Prostate gland (tissue), 2 donors: ENCODE measurements at regions not wholly inside any gene's neighbourhood (a gene's known extent, or its start where the extent isn't known, plus 50 kb on each side); places are given as distances from the start of the nearest gene placed in this dataset.

Experiments used
- POLR2A ChIP-seq: fragments of 450-650 bp; IDR thresholded peaks from one replicate; pipeline ENCODE4 v1.6.1; 2016; ENCODE audit warnings: antibody characterized with exemption, mild to moderate bottlenecking
- POLR2AphosphoS5 ChIP-seq: sonication (generic); formaldehyde crosslinking; IDR thresholded peaks from one replicate; pipeline ENCODE4 v1.6.1; 2017; ENCODE audit warnings: antibody characterized with exemption
- TF ChIP-seq, protein P1 (sequence below), 4 experiments: fragments of 200-600 bp in 2 of 4; fragments of 450-650 bp in 2 of 4; sonication (generic) in 2 of 4; IDR thresholded peaks; 1 replicate in 3 of 4; 2 replicates in 1 of 4; pipeline ENCODE4 v1.5.1; 2016 to 2019; ENCODE audit warnings: antibody characterized with exemption in 4 of 4, mild to moderate bottlenecking in 2 of 4, moderate library complexity in 2 of 4

- TF ChIP-seq, protein P1, sequence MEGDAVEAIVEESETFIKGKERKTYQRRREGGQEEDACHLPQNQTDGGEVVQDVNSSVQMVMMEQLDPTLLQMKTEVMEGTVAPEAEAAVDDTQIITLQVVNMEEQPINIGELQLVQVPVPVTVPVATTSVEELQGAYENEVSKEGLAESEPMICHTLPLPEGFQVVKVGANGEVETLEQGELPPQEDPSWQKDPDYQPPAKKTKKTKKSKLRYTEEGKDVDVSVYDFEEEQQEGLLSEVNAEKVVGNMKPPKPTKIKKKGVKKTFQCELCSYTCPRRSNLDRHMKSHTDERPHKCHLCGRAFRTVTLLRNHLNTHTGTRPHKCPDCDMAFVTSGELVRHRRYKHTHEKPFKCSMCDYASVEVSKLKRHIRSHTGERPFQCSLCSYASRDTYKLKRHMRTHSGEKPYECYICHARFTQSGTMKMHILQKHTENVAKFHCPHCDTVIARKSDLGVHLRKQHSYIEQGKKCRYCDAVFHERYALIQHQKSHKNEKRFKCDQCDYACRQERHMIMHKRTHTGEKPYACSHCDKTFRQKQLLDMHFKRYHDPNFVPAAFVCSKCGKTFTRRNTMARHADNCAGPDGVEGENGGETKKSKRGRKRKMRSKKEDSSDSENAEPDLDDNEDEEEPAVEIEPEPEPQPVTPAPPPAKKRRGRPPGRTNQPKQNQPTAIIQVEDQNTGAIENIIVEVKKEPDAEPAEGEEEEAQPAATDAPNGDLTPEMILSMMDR (IDR thresholded peaks at IDR 0.05): no peak
- TF ChIP-seq POLR2A: no peak
- TF ChIP-seq POLR2AphosphoS5: no peak
Observed at GRCh38 chr5:173682313-173682712, 65.9 kb upstream of the BOD1 start.
